ENCODE measurements at regions not wholly inside any gene's neighbourhood (a gene's known extent, or its start where the extent isn't known, plus 50 kb on each side); places are given as distances from the start of the nearest gene placed in this dataset.

DNA sequence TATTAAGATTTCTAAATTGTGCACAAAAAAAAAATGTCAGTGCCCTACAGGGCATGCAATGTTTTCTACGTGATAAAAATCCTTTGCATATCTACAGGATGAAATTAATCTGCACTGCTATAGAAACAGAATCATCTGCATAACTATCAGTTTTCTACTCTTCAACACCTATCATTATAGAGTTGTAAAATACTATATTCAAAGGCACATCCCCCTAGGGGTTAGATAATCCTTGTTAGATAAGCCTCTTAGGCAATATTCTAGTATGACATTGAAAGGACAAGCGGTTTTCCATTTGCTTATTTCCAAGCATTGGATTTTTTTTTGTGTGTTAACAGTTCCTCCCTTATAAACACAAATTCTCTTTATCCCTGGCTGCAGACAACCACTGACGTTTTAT is 98.7 kb upstream of the LAMA2 start:
- DNase-seq (ENCODE audit: extremely low read depth in 1 of 4, low spot score in 3 of 4) = no peak
- no peak for TF ChIP-seq POLR2G (IDR thresholded peaks at IDR 0.05; ENCODE audit: low read depth, low read length)
- TF ChIP-seq CEBPB (tag; IDR thresholded peaks at IDR 0.05) = no peak
- no peak for TF ChIP-seq DNMT1 (IDR thresholded peaks at IDR 0.05)
- TF ChIP-seq FOSL1 (tag; conservative IDR thresholded peaks at IDR 0.05) = no peak
- no peak for TF ChIP-seq SIN3B (IDR thresholded peaks at IDR 0.05; ENCODE audit: low read depth)
- no peak for TF ChIP-seq NR2C2 (CRISPR knock-in tag; IDR thresholded peaks at IDR 0.05)
- TF ChIP-seq NR2C2 (tag; IDR thresholded peaks at IDR 0.05) = no peak
- TF ChIP-seq, protein P1, sequence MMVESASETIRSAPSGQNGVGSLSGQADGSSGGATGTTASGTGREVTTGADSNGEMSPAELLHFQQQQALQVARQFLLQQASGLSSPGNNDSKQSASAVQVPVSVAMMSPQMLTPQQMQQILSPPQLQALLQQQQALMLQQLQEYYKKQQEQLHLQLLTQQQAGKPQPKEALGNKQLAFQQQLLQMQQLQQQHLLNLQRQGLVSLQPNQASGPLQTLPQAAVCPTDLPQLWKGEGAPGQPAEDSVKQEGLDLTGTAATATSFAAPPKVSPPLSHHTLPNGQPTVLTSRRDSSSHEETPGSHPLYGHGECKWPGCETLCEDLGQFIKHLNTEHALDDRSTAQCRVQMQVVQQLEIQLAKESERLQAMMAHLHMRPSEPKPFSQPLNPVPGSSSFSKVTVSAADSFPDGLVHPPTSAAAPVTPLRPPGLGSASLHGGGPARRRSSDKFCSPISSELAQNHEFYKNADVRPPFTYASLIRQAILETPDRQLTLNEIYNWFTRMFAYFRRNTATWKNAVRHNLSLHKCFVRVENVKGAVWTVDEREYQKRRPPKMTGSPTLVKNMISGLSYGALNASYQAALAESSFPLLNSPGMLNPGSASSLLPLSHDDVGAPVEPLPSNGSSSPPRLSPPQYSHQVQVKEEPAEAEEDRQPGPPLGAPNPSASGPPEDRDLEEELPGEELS (CRISPR knock-in tag; IDR thresholded peaks at IDR 0.05; ENCODE audit: borderline replicate concordance) = no peak
- TF ChIP-seq ZFP1 (CRISPR knock-in tag; IDR thresholded peaks at IDR 0.05) = no peak
- TF ChIP-seq, protein P2, sequence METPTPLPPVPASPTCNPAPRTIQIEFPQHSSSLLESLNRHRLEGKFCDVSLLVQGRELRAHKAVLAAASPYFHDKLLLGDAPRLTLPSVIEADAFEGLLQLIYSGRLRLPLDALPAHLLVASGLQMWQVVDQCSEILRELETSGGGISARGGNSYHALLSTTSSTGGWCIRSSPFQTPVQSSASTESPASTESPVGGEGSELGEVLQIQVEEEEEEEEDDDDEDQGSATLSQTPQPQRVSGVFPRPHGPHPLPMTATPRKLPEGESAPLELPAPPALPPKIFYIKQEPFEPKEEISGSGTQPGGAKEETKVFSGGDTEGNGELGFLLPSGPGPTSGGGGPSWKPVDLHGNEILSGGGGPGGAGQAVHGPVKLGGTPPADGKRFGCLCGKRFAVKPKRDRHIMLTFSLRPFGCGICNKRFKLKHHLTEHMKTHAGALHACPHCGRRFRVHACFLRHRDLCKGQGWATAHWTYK (CRISPR knock-in tag; IDR thresholded peaks at IDR 0.05) = no peak
- no peaks in the 10 kb centered on the region for H3K36me3 ChIP-seq (ENCODE audit: control insufficient read depth, insufficient read depth, low read length)
- H3K4me3 ChIP-seq = no peak overlapping the region
- no peaks in the 10 kb centered on the region for H3K9me3 ChIP-seq (replicated peaks; ENCODE audit: control insufficient read depth, insufficient read depth, low read depth, low read length)
- POLR2A ChIA-PET = no interaction called here
- H4K20me1 ChIP-seq (replicated peaks; ENCODE audit: control insufficient read depth, insufficient read depth, low read length) = no peaks in the 10 kb centered on the region
- H3K27me3 ChIP-seq (ENCODE audit: control insufficient read depth in 2 of 2, insufficient read depth in 2 of 2, low read length in 2 of 2) = no peaks in the 10 kb centered on the region
- CTCF ChIA-PET (ENCODE audit: low intra/inter-chr PET ratio) = no interaction called here
- no peaks in the 10 kb centered on the region for H3K4me1 ChIP-seq (replicated peaks in 1 of 2; ENCODE audit: control insufficient read depth in 2 of 2, insufficient read depth in 2 of 2, low read length in 2 of 2)
- H2AFZ ChIP-seq (ENCODE audit: low read depth, low read length) = no peak overlapping the region
- FAIRE-seq = no peak
- no peaks in the 10 kb centered on the region for H3K79me2 ChIP-seq (ENCODE audit: control insufficient read depth, insufficient read depth, low read length)
- no peaks in the 10 kb centered on the region for H3K9me1 ChIP-seq (ENCODE audit: control insufficient read depth, insufficient read depth, low read length)
- H3K4me2 ChIP-seq (ENCODE audit: insufficient read depth, low read length) = no peak overlapping the region
- WGBS (ENCODE audit: insufficient coverage, low coverage, missing lambda C conversion rate) = 0% methylated on average over 3 of the region's 3 CpGs
- in situ Hi-C loops (cut with MboI) = no loop called here
- H3K27ac ChIP-seq (ENCODE audit: extremely low read depth, low read depth, low read length) = no peak overlapping the region
- H3K9ac ChIP-seq (ENCODE audit: insufficient read depth in 1 of 2, low read depth in 2 of 2, low read length in 2 of 2) = no peak overlapping the region
- intact Hi-C loops (cut with micrococcal nuclease) = no loop called here
- no TSS peak for BruUV-seq (replicated peaks)
- no peak for ATAC-seq
